WTC11 (cell line): ENCODE measurements at regions not wholly inside any gene's neighbourhood (a gene's known extent, or its start where the extent isn't known, plus 50 kb on each side); places are given as distances from the start of the nearest gene placed in this dataset.

Experiments
- ATAC-seq: fragments of 200-7000 bp; cut with Tn5 transposase; 2 replicates; pipeline ENCODE4 v1.10.0; 2021; ENCODE audit warnings: mild to moderate bottlenecking, moderate library complexity
- CTCF ChIA-PET: fragments of 300-600 bp; sonication (Branson Sonifier 250); formaldehyde crosslinking; loops from one replicate; lab custom pipeline; 2021; ENCODE audit warnings: antibody characterized with exemption; lab: Charles Lee
- POLR2A ChIA-PET: fragments of 350-600 bp; sonication (Branson Sonifier 250); formaldehyde crosslinking; loops from one replicate; lab custom pipeline; 2021; ENCODE audit warnings: antibody characterized with exemption; lab: Charles Lee
- DNase-seq: peaks from one replicate; pipeline ENCODE4 v3.0.0; 2021; ENCODE audit warnings: low spot score
- H3K27ac Mint-ChIP-seq: 2 replicates; pipeline ENCODE4 v1.8.0; 2021; ENCODE audit warnings: mixed read lengths
- H3K27me3 Mint-ChIP-seq: 2 replicates; pipeline ENCODE4 v1.8.0; 2021; ENCODE audit warnings: low read depth, mild to moderate bottlenecking, moderate library complexity, mixed read lengths
- H3K36me3 Mint-ChIP-seq: 2 replicates; pipeline ENCODE4 v1.8.0; 2021; ENCODE audit warnings: mixed read lengths
- H3K4me1 Mint-ChIP-seq: 2 replicates; pipeline ENCODE4 v1.8.0; 2022; ENCODE audit warnings: mixed read lengths
- H3K4me3 Mint-ChIP-seq: 2 replicates; pipeline ENCODE4 v1.8.0; 2021; ENCODE audit warnings: mild to moderate bottlenecking, moderate library complexity, mixed read lengths
- H3K9me3 Mint-ChIP-seq: 2 replicates; pipeline ENCODE4 v1.8.0; 2021; ENCODE audit warnings: mixed read lengths
- ESRRA ChIP-seq: sonication (generic); formaldehyde crosslinking; IDR thresholded peaks from 2 replicates; pipeline ENCODE4 v1.8.1; 2022; ENCODE audit warnings: mild to moderate bottlenecking, missing genetic modification reagents, borderline replicate concordance
- ETV6 ChIP-seq: sonication (generic); formaldehyde crosslinking; IDR thresholded peaks from 2 replicates; pipeline ENCODE4 v1.8.1; 2022; ENCODE audit warnings: mild to moderate bottlenecking, missing genetic modification reagents
- PRRX2 ChIP-seq: fragments of 250-450 bp; sonication (Bioruptor Pico); IDR thresholded peaks from 2 replicates; pipeline ENCODE4 v1.8.0; 2021; ENCODE audit warnings: mild to moderate bottlenecking
- TEAD1 ChIP-seq: sonication (generic); formaldehyde crosslinking; IDR thresholded peaks from 2 replicates; pipeline ENCODE4 v1.8.0; 2022; ENCODE audit warnings: mild to moderate bottlenecking, missing genetic modification reagents
- ZNF396 ChIP-seq: fragments of 250-450 bp; sonication (Bioruptor Pico); IDR thresholded peaks from 2 replicates; pipeline ENCODE4 v1.8.0; 2021; ENCODE audit warnings: mild to moderate bottlenecking, moderate library complexity, borderline replicate concordance
- ZNF671 ChIP-seq: fragments of 250-450 bp; sonication (Bioruptor Pico); IDR thresholded peaks from 2 replicates; pipeline ENCODE4 v1.8.0; 2021; ENCODE audit warnings: mild to moderate bottlenecking
- TF ChIP-seq, protein P1 (sequence below): sonication (generic); formaldehyde crosslinking; IDR thresholded peaks from 2 replicates; pipeline ENCODE4 v1.8.1; 2023; ENCODE audit warnings: mild to moderate bottlenecking, missing genetic modification reagents, moderate library complexity
- TF ChIP-seq, protein P2 (sequence below): sonication (generic); formaldehyde crosslinking; IDR thresholded peaks from 2 replicates; pipeline ENCODE4 v1.8.1; 2023; ENCODE audit warnings: mild to moderate bottlenecking, missing genetic modification reagents
- TF ChIP-seq, protein P3 (sequence below): sonication (generic); formaldehyde crosslinking; IDR thresholded peaks from 2 replicates; pipeline ENCODE4 v1.8.0; 2022; ENCODE audit warnings: mild to moderate bottlenecking, missing genetic modification reagents
- TF ChIP-seq, protein P4 (sequence below): sonication (generic); formaldehyde crosslinking; IDR thresholded peaks from 2 replicates; pipeline ENCODE4 v1.8.1; 2023; ENCODE audit warnings: mild to moderate bottlenecking, missing genetic modification reagents
- TF ChIP-seq, protein P5 (sequence below): fragments of 250-450 bp; sonication (Bioruptor Pico); IDR thresholded peaks from 2 replicates; pipeline ENCODE4 v1.9.0; 2021; ENCODE audit warnings: mild to moderate bottlenecking
- TF ChIP-seq, protein P6 (sequence below): fragments of 250-450 bp; sonication (Bioruptor Pico); IDR thresholded peaks from 2 replicates; pipeline ENCODE4 v1.8.0; 2021; ENCODE audit warnings: mild to moderate bottlenecking
- TF ChIP-seq, protein P7 (sequence below): sonication (generic); formaldehyde crosslinking; IDR thresholded peaks from 2 replicates; pipeline ENCODE4 v1.8.0; 2022; ENCODE audit warnings: missing genetic modification reagents
- TF ChIP-seq, protein P8 (sequence below): sonication (generic); formaldehyde crosslinking; IDR thresholded peaks from 2 replicates; pipeline ENCODE4 v1.8.0; 2023; ENCODE audit warnings: missing genetic modification reagents

DNA sequence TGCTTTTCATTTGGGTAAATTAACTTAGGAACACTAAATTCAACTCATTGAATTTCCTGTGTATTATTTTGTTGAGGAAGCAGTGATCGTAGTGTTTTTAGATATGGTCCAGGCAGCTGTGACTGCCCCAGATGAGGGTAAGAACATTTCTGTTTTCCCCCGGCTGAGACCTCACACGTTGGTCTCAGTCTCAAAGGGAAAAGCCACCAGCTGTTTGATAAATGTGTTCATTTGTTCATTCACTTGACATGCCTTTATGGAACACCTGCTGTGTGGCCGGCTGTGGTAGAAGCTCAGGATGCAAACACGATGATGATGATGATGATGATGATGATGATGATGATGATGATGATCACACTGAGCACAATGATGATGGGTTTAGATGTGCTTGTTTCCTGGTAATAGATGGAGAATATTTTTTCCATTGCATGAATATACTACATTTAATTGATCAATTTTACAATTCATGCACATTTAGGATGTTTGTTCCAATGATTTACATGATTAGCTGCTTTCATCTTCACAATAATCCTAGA, 125.6 kb upstream of the ZNF32 start:
- POLR2A ChIA-PET, result interaction anchor here (0.6 kb wide), 1 partner anchor 9 kb away, joined by 3 read pairs; no protein-coding TSS in a partner anchor

DNA sequence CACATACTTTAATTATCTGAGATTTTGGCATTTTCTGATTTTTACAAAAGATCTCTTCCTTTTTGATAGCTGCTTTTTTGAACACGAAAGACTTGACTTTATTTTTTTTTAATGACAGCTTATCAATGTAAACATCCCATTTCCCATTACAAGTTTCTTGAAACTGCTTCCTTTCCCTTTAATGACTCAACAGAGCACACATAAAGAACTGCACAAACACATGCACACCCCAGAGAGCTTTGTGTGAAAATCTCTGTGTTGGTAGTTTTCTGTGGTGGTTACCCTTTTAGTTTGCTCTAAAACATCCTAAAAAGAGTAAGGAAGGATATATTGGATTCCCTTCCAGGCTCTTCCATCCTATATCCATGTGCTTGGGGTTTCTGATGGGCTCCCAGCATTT, 125.1 kb upstream of the ZNF32 start:
- DNase-seq (no peak), ATAC-seq (no peak)
- no peak for TF ChIP-seq ETV6 (CRISPR knock-in tag)
- TF ChIP-seq PRRX2 (CRISPR knock-in tag), result no peak
- TF ChIP-seq, protein P1, sequence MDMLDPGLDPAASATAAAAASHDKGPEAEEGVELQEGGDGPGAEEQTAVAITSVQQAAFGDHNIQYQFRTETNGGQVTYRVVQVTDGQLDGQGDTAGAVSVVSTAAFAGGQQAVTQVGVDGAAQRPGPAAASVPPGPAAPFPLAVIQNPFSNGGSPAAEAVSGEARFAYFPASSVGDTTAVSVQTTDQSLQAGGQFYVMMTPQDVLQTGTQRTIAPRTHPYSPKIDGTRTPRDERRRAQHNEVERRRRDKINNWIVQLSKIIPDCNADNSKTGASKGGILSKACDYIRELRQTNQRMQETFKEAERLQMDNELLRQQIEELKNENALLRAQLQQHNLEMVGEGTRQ (CRISPR knock-in tag), result no peak
- TF ChIP-seq, protein P2, sequence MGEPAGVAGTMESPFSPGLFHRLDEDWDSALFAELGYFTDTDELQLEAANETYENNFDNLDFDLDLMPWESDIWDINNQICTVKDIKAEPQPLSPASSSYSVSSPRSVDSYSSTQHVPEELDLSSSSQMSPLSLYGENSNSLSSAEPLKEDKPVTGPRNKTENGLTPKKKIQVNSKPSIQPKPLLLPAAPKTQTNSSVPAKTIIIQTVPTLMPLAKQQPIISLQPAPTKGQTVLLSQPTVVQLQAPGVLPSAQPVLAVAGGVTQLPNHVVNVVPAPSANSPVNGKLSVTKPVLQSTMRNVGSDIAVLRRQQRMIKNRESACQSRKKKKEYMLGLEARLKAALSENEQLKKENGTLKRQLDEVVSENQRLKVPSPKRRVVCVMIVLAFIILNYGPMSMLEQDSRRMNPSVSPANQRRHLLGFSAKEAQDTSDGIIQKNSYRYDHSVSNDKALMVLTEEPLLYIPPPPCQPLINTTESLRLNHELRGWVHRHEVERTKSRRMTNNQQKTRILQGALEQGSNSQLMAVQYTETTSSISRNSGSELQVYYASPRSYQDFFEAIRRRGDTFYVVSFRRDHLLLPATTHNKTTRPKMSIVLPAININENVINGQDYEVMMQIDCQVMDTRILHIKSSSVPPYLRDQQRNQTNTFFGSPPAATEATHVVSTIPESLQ (CRISPR knock-in tag), result no peak
- TF ChIP-seq, protein P3, sequence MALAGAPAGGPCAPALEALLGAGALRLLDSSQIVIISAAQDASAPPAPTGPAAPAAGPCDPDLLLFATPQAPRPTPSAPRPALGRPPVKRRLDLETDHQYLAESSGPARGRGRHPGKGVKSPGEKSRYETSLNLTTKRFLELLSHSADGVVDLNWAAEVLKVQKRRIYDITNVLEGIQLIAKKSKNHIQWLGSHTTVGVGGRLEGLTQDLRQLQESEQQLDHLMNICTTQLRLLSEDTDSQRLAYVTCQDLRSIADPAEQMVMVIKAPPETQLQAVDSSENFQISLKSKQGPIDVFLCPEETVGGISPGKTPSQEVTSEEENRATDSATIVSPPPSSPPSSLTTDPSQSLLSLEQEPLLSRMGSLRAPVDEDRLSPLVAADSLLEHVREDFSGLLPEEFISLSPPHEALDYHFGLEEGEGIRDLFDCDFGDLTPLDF (CRISPR knock-in tag), result no peak
- TF ChIP-seq, protein P4, sequence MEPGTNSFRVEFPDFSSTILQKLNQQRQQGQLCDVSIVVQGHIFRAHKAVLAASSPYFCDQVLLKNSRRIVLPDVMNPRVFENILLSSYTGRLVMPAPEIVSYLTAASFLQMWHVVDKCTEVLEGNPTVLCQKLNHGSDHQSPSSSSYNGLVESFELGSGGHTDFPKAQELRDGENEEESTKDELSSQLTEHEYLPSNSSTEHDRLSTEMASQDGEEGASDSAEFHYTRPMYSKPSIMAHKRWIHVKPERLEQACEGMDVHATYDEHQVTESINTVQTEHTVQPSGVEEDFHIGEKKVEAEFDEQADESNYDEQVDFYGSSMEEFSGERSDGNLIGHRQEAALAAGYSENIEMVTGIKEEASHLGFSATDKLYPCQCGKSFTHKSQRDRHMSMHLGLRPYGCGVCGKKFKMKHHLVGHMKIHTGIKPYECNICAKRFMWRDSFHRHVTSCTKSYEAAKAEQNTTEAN, result no peak
- TF ChIP-seq ZNF671 (CRISPR knock-in tag), result no peak
- TF ChIP-seq TEAD1 (CRISPR knock-in tag), result no peak
- TF ChIP-seq, protein P5, sequence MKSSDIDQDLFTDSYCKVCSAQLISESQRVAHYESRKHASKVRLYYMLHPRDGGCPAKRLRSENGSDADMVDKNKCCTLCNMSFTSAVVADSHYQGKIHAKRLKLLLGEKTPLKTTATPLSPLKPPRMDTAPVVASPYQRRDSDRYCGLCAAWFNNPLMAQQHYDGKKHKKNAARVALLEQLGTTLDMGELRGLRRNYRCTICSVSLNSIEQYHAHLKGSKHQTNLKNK (CRISPR knock-in tag), result no peak
- TF ChIP-seq ZNF396, result no peak
- TF ChIP-seq, protein P6, sequence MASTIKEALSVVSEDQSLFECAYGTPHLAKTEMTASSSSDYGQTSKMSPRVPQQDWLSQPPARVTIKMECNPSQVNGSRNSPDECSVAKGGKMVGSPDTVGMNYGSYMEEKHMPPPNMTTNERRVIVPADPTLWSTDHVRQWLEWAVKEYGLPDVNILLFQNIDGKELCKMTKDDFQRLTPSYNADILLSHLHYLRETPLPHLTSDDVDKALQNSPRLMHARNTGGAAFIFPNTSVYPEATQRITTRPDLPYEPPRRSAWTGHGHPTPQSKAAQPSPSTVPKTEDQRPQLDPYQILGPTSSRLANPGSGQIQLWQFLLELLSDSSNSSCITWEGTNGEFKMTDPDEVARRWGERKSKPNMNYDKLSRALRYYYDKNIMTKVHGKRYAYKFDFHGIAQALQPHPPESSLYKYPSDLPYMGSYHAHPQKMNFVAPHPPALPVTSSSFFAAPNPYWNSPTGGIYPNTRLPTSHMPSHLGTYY (CRISPR knock-in tag), result no peak
- TF ChIP-seq, protein P7, sequence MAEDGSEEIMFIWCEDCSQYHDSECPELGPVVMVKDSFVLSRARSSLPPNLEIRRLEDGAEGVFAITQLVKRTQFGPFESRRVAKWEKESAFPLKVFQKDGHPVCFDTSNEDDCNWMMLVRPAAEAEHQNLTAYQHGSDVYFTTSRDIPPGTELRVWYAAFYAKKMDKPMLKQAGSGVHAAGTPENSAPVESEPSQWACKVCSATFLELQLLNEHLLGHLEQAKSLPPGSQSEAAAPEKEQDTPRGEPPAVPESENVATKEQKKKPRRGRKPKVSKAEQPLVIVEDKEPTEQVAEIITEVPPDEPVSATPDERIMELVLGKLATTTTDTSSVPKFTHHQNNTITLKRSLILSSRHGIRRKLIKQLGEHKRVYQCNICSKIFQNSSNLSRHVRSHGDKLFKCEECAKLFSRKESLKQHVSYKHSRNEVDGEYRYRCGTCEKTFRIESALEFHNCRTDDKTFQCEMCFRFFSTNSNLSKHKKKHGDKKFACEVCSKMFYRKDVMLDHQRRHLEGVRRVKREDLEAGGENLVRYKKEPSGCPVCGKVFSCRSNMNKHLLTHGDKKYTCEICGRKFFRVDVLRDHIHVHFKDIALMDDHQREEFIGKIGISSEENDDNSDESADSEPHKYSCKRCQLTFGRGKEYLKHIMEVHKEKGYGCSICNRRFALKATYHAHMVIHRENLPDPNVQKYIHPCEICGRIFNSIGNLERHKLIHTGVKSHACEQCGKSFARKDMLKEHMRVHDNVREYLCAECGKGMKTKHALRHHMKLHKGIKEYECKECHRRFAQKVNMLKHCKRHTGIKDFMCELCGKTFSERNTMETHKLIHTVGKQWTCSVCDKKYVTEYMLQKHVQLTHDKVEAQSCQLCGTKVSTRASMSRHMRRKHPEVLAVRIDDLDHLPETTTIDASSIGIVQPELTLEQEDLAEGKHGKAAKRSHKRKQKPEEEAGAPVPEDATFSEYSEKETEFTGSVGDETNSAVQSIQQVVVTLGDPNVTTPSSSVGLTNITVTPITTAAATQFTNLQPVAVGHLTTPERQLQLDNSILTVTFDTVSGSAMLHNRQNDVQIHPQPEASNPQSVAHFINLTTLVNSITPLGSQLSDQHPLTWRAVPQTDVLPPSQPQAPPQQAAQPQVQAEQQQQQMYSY (CRISPR knock-in tag), result no peak
- TF ChIP-seq ESRRA (CRISPR knock-in tag), result no peak
- Mint-ChIP-seq H3K4me1 (no peaks in the 10 kb centered on the region), H3K4me3 (no peak overlapping the region), H3K27me3 (no peaks in the 10 kb centered on the region), H3K9me3 (peaks cover 14% of the 10 kb centered on the region), H3K27ac (no peak overlapping the region), H3K36me3 (no peaks in the 10 kb centered on the region)
- ChIA-PET CTCF (no interaction called here), POLR2A (interaction anchor here (0.6 kb wide), 1 partner anchor 9 kb away, joined by 3 read pairs; no protein-coding TSS in a partner anchor)

More for the DNA sequence above, 125.6 kb upstream of the ZNF32 start:
- Mint-ChIP-seq H3K4me3 (no peak overlapping the region), H3K27me3 (no peaks in the 10 kb centered on the region), H3K36me3 (no peaks in the 10 kb centered on the region), H3K9me3 (peaks cover 13% of the 10 kb centered on the region; the same call in 1 of the 2 replicates), H3K27ac (no peak overlapping the region), H3K4me1 (no peaks in the 10 kb centered on the region)
- CTCF ChIA-PET, result interaction anchor here (0.8 to 1.0 kb wide), 2 partner anchors 9 to 20 kb away, joined by 3 read pairs; no protein-coding TSS in a partner anchor
- ATAC-seq (no peak), DNase-seq (no peak)
- no peak for TF ChIP-seq ZNF671 (CRISPR knock-in tag)
- TF ChIP-seq, protein P8, sequence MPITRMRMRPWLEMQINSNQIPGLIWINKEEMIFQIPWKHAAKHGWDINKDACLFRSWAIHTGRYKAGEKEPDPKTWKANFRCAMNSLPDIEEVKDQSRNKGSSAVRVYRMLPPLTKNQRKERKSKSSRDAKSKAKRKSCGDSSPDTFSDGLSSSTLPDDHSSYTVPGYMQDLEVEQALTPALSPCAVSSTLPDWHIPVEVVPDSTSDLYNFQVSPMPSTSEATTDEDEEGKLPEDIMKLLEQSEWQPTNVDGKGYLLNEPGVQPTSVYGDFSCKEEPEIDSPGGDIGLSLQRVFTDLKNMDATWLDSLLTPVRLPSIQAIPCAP, result no peak
